ENCODE measurements at regions not wholly inside any gene's neighbourhood (a gene's known extent, or its start where the extent isn't known, plus 50 kb on each side); places are given as distances from the start of the nearest gene placed in this dataset.

GRCh38 chr16:26993963-26994362, 72.8 kb upstream of the C16orf82 start:
- DNase-seq, result no peak

GRCh38 chr16:26995522-26995921, 71.2 kb upstream of the C16orf82 start:
- DNase-seq, result no peak

GRCh38 chr16:27005386-27005785, 61.3 kb upstream of the C16orf82 start:
- DNase-seq, result no peak

All from hematopoietic multipotent progenitor cell treated with erythropoietin and hydrocortisone succinate and interleukin-3 and kit ligand, for 4 days (in vitro differentiated cells).